Brain microvascular endothelial cell (primary cell): ENCODE measurements at regions not wholly inside any gene's neighbourhood (a gene's known extent, or its start where the extent isn't known, plus 50 kb on each side); places are given as distances from the start of the nearest gene placed in this dataset.

ENCODE experiments used
- DNase-seq: peaks from one replicate; pipeline ENCODE4 v3.0.0-alpha.2; 2020
- H3K27ac ChIP-seq: fragments of 250-450 bp; sonication (Bioruptor Pico); 2 replicates; pipeline ENCODE4 v1.5.1; 2020; ENCODE audit warnings: mild to moderate bottlenecking, moderate library complexity
- H3K27me3 ChIP-seq: fragments of 250-450 bp; sonication (Bioruptor Pico); replicated peaks from 2 replicates; pipeline ENCODE4 v1.5.1; 2020; ENCODE audit warnings: mild to moderate bottlenecking
- H3K36me3 ChIP-seq: fragments of 250-450 bp; sonication (Bioruptor Pico); replicated peaks from 2 replicates; pipeline ENCODE4 v1.5.1; 2020; ENCODE audit warnings: mild to moderate bottlenecking
- H3K4me3 ChIP-seq: 2 replicates; pipeline ENCODE4 v1.5.1; 2011; ENCODE audit warnings: low read depth, mild to moderate bottlenecking, control low read depth, low read length, moderate library complexity
- in situ Hi-C: cut with HindIII; loops from 2 replicates; pipeline ENCODE4 v1.10.0; 2017; ENCODE audit warnings: low sequenced_read_pairs, low pct_ligation_motif_present
- TF ChIP-seq, protein P1 (sequence below): IDR thresholded peaks from 2 replicates; pipeline ENCODE4 v1.5.1; 2011; ENCODE audit warnings: low read depth, mild to moderate bottlenecking, moderate library complexity, low read length, control low read depth, inconsistent platforms; ENCODE audit errors: missing control alignments

DNA sequence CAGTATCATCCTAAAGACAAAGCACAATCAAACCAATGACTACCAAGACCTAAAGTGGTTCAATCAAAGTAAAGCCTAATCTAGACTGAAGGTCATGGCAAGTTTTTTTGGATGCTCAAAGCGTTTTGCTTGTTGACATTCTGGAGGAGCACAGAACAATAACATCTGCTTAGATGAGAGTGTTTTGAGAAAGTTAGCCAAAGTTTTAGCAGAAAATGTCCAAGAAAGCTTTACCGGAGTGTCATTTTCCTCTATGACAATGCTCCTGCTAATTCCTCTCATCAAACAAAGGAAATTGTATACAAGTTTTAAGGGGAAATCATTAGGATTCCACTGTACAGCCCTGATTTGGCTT, 256.9 kb upstream of the FAT3 start:
- no peak overlapping the region for H3K27ac ChIP-seq
- in situ Hi-C loops = no loop called here
- no peak overlapping the region for H3K4me3 ChIP-seq
- H3K36me3 ChIP-seq = no peaks in the 10 kb centered on the region
- TF ChIP-seq, protein P1, sequence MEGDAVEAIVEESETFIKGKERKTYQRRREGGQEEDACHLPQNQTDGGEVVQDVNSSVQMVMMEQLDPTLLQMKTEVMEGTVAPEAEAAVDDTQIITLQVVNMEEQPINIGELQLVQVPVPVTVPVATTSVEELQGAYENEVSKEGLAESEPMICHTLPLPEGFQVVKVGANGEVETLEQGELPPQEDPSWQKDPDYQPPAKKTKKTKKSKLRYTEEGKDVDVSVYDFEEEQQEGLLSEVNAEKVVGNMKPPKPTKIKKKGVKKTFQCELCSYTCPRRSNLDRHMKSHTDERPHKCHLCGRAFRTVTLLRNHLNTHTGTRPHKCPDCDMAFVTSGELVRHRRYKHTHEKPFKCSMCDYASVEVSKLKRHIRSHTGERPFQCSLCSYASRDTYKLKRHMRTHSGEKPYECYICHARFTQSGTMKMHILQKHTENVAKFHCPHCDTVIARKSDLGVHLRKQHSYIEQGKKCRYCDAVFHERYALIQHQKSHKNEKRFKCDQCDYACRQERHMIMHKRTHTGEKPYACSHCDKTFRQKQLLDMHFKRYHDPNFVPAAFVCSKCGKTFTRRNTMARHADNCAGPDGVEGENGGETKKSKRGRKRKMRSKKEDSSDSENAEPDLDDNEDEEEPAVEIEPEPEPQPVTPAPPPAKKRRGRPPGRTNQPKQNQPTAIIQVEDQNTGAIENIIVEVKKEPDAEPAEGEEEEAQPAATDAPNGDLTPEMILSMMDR = no peak
- DNase-seq = no peak
- no peaks in the 10 kb centered on the region for H3K27me3 ChIP-seq

DNA sequence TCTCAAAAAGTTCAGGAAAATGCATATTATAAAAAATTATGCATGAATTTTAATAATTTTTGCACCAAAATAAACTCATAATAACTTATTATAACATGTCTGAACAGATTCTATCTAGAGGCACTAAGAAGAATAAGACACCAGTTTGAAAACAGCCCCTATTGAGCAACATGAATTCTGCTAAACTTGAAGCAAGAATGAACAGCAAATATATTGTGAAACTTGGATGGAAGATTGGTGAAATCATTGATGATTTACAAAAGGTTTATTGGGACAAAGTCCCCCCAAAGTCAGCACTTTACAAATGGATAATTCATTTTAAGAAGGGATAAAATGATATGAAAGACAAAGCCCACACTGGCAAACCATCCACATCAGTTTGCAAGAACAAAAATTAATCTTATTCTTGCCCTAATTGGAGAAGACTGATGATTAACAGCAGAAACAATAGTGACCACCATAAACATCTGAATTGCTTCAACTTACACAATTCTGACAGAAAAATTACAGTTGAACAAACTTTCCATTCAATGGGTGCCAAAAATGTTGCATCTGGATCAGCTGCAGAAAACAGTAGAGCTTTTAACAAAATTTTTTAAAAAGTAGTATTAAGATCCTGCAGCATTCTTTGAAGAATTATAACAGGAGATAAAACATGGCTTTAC, 257.5 kb upstream of the FAT3 start:
- Histone ChIP-seq H3K27ac (no peak overlapping the region), H3K36me3 (no peaks in the 10 kb centered on the region), H3K4me3 (no peak overlapping the region), H3K27me3 (no peaks in the 10 kb centered on the region)
- in situ Hi-C loops = no loop called here
- TF ChIP-seq, protein P1 = no peak
- no peak for DNase-seq

DNA sequence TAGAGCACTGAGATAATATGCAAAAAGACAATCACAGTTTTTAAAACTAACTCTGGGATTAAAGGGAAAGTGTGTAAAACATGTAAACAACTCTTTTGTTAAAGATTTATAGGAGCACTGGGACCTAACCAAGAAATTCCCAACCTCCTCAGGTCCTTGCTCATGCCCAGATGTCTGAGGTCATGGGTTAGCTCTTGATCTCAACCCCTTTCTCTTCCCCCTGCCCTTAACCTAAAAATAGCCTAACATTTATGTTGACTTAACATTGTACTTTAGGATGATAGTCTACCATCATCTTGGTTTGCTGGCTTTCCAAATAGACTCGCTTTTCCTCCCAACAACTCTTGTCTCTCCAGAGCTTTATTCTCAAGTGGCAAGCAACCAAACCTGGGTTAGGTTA, 258.2 kb upstream of the FAT3 start:
- no peak overlapping the region for H3K4me3 ChIP-seq
- no peak overlapping the region for H3K27ac ChIP-seq
- TF ChIP-seq, protein P1 = no peak
- no peaks in the 10 kb centered on the region for H3K36me3 ChIP-seq
- DNase-seq = no peak
- in situ Hi-C loops = no loop called here
- no peaks in the 10 kb centered on the region for H3K27me3 ChIP-seq

DNA sequence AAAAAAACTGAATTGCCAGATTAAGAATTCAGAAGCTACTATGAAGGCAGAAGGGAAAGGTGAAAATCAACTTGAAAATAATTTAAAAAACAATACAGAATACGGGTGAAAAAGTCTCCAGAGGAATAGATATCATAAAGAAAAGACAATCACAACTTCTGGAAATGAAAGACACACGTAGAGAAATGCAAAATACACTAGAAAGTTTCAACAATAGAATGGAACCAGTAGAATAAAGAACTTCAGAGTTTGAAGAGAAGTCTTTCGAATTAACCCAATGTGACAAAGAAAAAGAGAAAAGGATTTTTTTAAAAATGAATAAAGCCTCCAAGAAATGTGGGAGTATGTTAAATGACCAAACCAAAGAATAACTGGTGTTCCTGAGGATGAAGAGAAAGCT, 263.8 kb upstream of the FAT3 start:
- no peak overlapping the region for H3K4me3 ChIP-seq
- TF ChIP-seq, protein P1 = no peak
- H3K27me3 ChIP-seq = no peaks in the 10 kb centered on the region
- no peak overlapping the region for H3K27ac ChIP-seq
- in situ Hi-C loops = no loop called here
- no peaks in the 10 kb centered on the region for H3K36me3 ChIP-seq
- no peak for DNase-seq

DNA sequence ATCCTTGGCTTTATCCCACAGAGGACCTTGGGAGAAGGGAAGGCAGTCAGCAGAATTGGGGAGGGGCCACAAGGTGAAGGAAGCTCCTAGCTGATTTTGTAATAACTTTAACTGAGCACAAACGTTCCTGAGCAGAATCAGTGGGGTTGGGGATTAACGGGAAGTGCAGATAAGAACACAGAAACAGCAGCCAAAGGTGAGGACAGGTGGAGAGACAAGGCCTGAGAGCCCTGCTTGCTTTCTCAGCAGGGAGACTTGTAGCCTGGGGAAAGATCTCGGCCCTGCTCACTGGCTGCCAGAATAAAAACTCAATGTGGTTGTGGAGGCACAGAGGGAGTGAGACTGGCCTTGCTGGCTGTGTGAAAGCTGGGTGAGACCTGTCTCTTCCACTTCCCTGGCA, 265.2 kb upstream of the FAT3 start:
- no peaks in the 10 kb centered on the region for H3K27me3 ChIP-seq
- in situ Hi-C loops = no loop called here
- H3K27ac ChIP-seq = no peak overlapping the region
- DNase-seq = no peak
- TF ChIP-seq, protein P1 = no peak
- H3K36me3 ChIP-seq = no peaks in the 10 kb centered on the region
- H3K4me3 ChIP-seq = no peak overlapping the region

DNA sequence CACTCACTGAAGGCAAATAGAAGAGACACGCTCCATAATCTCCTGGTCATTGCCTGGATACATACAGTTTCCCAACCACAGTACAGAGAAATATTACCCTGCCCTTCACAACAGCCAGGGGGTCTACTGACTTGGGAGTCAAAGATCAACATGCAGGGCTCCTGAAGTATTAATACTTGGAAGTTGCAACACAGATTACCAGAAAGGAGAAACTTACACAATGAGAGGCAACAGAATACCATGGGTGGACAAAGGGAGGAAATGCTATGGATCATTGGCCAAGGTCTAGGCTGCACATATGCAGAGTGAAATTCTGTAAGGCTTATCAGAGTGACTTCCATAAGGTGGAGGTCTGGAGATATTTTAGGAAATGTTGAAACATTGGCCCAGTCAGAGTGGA, 267.9 kb upstream of the FAT3 start:
- no peak for DNase-seq
- Histone ChIP-seq H3K27ac (no peak overlapping the region), H3K4me3 (no peak overlapping the region), H3K27me3 (no peaks in the 10 kb centered on the region), H3K36me3 (no peaks in the 10 kb centered on the region)
- TF ChIP-seq, protein P1 = no peak
- in situ Hi-C loops = no loop called here
